GM12892 (cell line): ENCODE measurements at regions not wholly inside any gene's neighbourhood (a gene's known extent, or its start where the extent isn't known, plus 50 kb on each side); places are given as distances from the start of the nearest gene placed in this dataset.

Source experiments
- POLR2A ChIP-seq: IDR thresholded peaks from 2 replicates; pipeline ENCODE4 v1.6.1; 2011; ENCODE audit warnings: low read depth, low read length, control low read depth
- POLR2AphosphoS5 ChIP-seq: IDR thresholded peaks from 2 replicates; pipeline ENCODE4 v1.6.1; 2011; ENCODE audit warnings: low read depth, low read length, control low read depth
- TAF1 ChIP-seq: IDR thresholded peaks from 2 replicates; pipeline ENCODE4 v1.6.1; 2011; ENCODE audit warnings: low read depth, mild to moderate bottlenecking, control low read depth, low read length, borderline replicate concordance

DNA sequence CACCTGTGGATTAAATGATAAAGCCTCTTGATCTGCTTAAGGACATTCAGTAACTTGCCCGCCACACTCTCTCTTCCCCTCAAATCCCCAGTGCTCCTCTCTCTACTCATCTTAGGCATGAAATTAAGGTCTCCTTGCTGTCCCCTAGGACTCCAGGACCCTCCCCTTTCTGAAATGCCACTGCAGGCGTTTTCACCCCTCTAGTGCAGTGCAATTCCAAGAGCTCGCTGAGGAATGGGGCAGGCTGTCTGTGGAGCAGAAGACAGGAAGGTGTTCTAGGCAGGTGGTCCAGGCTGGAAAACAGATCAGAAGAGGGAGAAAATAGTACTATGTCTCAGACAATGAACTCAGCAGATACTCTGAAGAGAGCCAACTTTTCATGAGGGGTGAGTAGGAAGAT lies 55.8 kb upstream of the ARHGAP42 start:
- TF ChIP-seq POLR2AphosphoS5 (no peak), POLR2A (no peak), TAF1 (no peak)
